Aorta (tissue), 5 donors: ENCODE measurements at regions not wholly inside any gene's neighbourhood (a gene's known extent, or its start where the extent isn't known, plus 50 kb on each side); places are given as distances from the start of the nearest gene placed in this dataset.
A peak's percentile ranks its signal among the peaks of the same experiment; 100 is the strongest.

Experiments used
- ATAC-seq: fragments of 200-7000 bp; cut with Tn5 transposase; one replicate; pipeline ENCODE4 v1.9.1; 2022; ENCODE audit warnings: moderate library complexity; ENCODE audit not compliant: low FRiP score
- DNase-seq, 2 donors: peaks; one replicate each; pipeline ENCODE4 v3.0.0-alpha.2; 2020
- H3K27ac ChIP-seq, 2 donors: one replicate each; pipeline ENCODE4 v1.5.1; 2013; ENCODE audit warnings: low read length in 2 of 2, mild to moderate bottlenecking in 2 of 2, moderate library complexity in 2 of 2, control low read depth in 1 of 2, inconsistent platforms in 1 of 2, low read depth in 1 of 2
- H3K27me3 ChIP-seq, 2 donors: one replicate each; pipeline ENCODE4 v1.6.1; 2013; ENCODE audit warnings: control low read depth in 1 of 2, low read length in 1 of 2, mild to moderate bottlenecking in 1 of 2, moderate library complexity in 1 of 2; ENCODE audit not compliant: insufficient read depth in 2 of 2, control insufficient read depth in 1 of 2
- H3K36me3 ChIP-seq, 2 donors: one replicate each; pipeline ENCODE4 v1.6.1; 2013; ENCODE audit warnings: control low read depth in 1 of 2, low read length in 1 of 2, mild to moderate bottlenecking in 1 of 2; ENCODE audit not compliant: insufficient read depth in 2 of 2, control insufficient read depth in 1 of 2
- H3K4me1 ChIP-seq, 2 donors: one replicate each; pipeline ENCODE4 v1.6.1; 2013; ENCODE audit warnings: low read length in 2 of 2, control low read depth in 1 of 2, mild to moderate bottlenecking in 1 of 2, moderate library complexity in 1 of 2; ENCODE audit not compliant: insufficient read depth in 2 of 2, control insufficient read depth in 1 of 2
- H3K4me3 ChIP-seq, 2 donors: one replicate each; pipeline ENCODE4 v1.5.1; 2013; ENCODE audit warnings: low read length in 2 of 2, control low read depth in 1 of 2, mild to moderate bottlenecking in 1 of 2
- H3K9me3 ChIP-seq: one replicate; pipeline ENCODE4 v1.6.1; 2013; ENCODE audit warnings: mild to moderate bottlenecking, low read length; ENCODE audit not compliant: control insufficient read depth
- WGBS, 2 donors: extraction: QIAGEN DNeasy Blood & Tissue Kit; methylation state at CpG; one replicate each; pipeline ENCODE4 v1.1.7; 2013; 5-methylcytosine and 5-hydroxymethylcytosine counted together
- intact Hi-C, 2 donors: fragments of 100-400 bp; cut with DNase I; formaldehyde crosslinking; loops; one replicate each; pipeline versions ENCODE4 v1.14.2 to v1.15.0; 2022
- donor health status: healthy with polysubstance abuse.
- donor health status: Bipolar disorder and iron deficiency.
- donor health status: DM: no; HTN: no; CAD: no.
- donor health status: DM: no; HTN: no; CAD: no.
- donor health status: DM: yes; HTN: yes; CAD: no.

DNA sequence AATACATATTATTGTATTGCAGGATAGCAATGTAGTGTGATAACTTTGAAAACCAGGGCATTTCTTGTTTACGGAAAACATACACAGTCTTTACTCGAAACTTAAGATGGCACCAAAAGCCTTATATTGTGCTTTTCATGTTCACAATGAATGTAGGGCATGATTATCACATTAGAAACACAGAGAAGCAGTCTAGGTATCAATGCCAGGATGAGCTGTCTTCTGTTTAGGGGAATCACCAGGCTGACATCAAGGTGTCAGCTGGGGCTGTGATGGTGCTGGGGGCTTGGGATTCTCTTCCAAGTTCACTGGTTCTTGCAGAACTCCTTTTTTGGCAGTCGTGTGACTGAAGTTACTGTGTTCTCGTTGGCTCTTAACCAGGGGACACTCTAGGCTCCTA lies 1067.3 kb downstream of the FLRT2 start:
- no peak for ATAC-seq
- no peak overlapping the region for H3K27ac ChIP-seq
- no peaks in the 10 kb centered on the region for H3K4me1 ChIP-seq
- WGBS, 2 donors: 85 to 90% methylated on average over 4 of the region's 4 CpGs
- DNase-seq: peak in 1 of 2 donors; percentile 21
- H3K9me3 ChIP-seq: no peaks in the 10 kb centered on the region
- intact Hi-C loops: no loop called here
- H3K27me3 ChIP-seq: no peaks in the 10 kb centered on the region
- H3K36me3 ChIP-seq: no peaks in the 10 kb centered on the region
- no peak overlapping the region for H3K4me3 ChIP-seq

DNA sequence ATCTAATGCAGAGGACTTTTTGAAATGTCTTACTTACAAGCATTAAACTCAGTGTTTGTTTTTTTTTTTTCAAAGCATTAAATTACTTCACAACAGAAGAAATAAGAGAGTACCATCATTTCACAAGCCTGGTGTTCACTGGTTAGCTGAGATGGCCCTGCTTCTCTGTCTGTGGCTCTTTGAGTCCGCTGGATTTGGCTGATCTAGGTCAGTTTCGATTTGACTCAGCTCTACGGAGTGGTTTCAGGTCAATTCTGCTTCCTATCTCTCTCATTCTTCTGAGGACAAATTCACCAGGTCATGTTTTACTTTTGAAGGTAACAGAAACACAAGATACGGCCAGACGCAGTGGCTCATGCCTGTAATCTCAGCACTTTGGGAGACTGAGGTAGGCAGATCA lies 1066.1 kb downstream of the FLRT2 start:
- DNase-seq (no peak), ATAC-seq (peak; percentile 41)
- Histone ChIP-seq H3K27ac (no peak overlapping the region), H3K4me3 (no peak overlapping the region), H3K4me1 (no peaks in the 10 kb centered on the region), H3K36me3 (no peaks in the 10 kb centered on the region), H3K9me3 (no peaks in the 10 kb centered on the region), H3K27me3 (no peaks in the 10 kb centered on the region)
- 95 to 96% methylated on average over 5 of the region's 5 CpGs for WGBS, 2 donors
- intact Hi-C loops: no loop called here

DNA sequence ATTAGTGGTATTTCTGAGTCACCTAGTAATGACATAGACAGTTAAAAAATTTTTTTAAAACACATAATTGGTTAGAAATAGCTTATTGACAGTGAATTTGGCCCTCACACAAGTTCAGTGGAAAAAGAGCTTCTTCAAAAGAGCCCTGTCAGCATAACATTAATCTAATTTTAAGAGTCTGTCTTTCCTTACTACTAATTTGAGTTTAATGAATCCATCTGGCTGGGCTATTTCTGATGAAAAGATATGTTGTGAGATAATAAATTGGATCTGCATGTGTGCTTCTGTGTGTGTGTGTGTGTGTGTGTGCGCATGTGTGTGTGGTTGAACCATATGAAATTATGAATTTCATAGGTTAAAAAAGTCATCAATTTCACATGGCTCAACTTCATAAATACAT lies 1045.2 kb downstream of the FLRT2 start:
- Histone ChIP-seq H3K4me3 (no peak overlapping the region), H3K27me3 (no peaks in the 10 kb centered on the region), H3K4me1 (no peaks in the 10 kb centered on the region), H3K27ac (no peak overlapping the region), H3K36me3 (no peaks in the 10 kb centered on the region), H3K9me3 (peaks cover 7% of the 10 kb centered on the region)
- 95 to 100% methylated on average over 1 of the region's 1 CpG for WGBS, 2 donors
- DNase-seq: no peak
- intact Hi-C loops: no loop called here
- ATAC-seq: no peak

DNA sequence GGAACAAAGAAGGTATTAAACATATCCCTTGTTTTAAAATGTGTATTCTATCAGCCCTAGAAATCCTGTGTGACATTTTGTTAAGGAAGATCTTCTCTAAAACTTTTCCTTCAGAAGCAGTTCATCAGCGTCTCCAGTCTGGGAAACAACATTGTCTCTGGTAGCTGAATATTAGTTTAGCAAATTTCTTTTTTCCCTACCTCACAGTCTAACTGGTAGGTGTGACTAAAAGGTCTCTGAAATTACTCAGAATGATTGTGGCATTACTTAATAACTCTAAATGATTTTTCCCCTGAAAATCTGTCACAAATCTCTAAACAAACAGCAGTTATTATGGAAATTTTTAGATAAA lies 1044.8 kb downstream of the FLRT2 start:
- 53 to 60% methylated on average over 1 of the region's 1 CpG for WGBS, 2 donors
- intact Hi-C loops: no loop called here

DNA sequence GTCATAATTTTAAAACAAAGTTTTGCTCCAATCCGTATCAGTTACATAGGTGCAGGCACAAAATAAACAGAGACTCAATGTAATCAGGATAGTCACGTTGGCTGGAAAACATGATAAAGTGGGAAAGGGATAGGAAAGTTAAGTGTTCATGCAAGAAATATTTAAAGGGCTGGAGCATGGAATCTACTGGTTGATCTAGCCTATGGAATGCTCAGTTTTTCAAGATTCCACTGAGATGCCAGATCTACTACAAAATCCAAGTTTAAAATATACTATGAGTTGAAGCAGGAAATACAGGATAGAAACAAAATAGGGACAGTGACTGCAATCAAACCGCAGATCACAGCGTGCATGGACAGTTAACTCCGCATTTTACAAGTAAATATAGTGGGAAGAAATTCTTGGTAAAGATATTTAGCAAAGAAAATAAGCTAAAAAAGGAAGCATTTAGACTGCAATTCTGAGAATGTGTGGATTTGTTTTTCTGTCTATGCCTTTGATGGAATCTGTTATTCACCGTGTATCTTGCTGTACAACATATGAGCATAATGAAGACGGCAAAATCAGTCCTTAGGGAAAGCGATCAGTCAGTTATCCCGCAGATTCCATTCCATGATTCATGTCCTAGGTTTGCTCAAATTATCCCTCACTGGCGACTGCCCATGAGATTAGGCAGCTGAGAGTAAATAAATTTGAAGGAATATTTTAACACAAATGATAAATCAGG lies 1044.3 kb downstream of the FLRT2 start:
- H3K27ac ChIP-seq: no peak overlapping the region
- H3K27me3 ChIP-seq: no peaks in the 10 kb centered on the region
- H3K36me3 ChIP-seq: no peaks in the 10 kb centered on the region
- no peak overlapping the region for H3K4me3 ChIP-seq
- peaks cover 7% of the 10 kb centered on the region for H3K9me3 ChIP-seq
- H3K4me1 ChIP-seq: no peaks in the 10 kb centered on the region
- WGBS, 2 donors: 15 to 24% methylated on average over 10 of the region's 10 CpGs
- intact Hi-C loops: no loop called here
- no peak for DNase-seq
- ATAC-seq: no peak

More for the DNA sequence above, 1044.8 kb downstream of the FLRT2 start:
- H3K4me1 ChIP-seq: no peaks in the 10 kb centered on the region
- H3K4me3 ChIP-seq: no peak overlapping the region
- H3K27ac ChIP-seq: no peak overlapping the region
- peaks cover 9% of the 10 kb centered on the region for H3K9me3 ChIP-seq
- H3K27me3 ChIP-seq: no peaks in the 10 kb centered on the region
- no peak for ATAC-seq
- DNase-seq: no peak
- no peaks in the 10 kb centered on the region for H3K36me3 ChIP-seq

DNA sequence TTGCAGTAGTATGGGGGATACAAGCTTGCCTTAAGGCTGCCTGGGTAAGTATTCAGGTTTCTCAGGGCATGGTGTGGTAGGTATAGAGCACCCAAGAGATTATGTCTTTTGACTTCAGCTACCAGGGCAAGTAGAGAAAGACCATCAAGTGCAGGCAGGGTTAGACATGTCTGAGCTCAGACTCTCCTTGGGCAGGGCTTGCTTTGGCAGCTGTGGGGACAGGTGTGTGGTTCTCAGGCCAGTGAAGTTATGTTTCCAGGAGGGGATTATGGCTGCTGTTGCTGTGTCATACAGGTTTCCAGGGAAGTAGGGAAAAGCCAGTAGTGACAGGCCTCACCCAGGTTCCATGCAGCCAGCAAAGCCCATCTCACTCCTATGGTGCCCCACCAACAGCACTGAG lies 1040.4 kb downstream of the FLRT2 start:
- H3K36me3 ChIP-seq: no peaks in the 10 kb centered on the region
- peaks cover 7% of the 10 kb centered on the region for H3K9me3 ChIP-seq
- H3K4me1 ChIP-seq: no peaks in the 10 kb centered on the region
- intact Hi-C loops: no loop called here
- DNase-seq: peak in 1 of 2 donors; percentile 19
- ATAC-seq: no peak
- H3K4me3 ChIP-seq: no peak overlapping the region
- no peaks in the 10 kb centered on the region for H3K27me3 ChIP-seq
- H3K27ac ChIP-seq: no peak overlapping the region

DNA sequence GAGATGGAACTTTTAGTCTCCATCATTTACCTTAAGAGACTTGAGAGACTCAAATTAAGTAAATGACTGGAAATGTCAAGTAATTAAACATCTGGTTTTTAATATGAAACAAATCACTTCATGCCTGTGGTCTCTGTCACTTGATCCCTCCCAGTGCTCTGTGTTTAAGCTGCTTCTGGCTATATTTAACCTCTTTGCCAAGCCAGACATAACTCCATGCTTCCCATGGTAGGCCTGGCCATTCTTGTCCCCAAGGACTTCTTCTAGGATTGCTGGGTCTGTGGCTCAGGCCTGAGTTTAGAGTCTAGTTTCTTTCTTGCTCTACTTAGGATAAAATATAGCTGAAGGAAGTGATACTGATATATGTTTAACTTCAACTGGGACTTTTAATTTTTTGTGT lies 1013.6 kb downstream of the FLRT2 start:
- H3K36me3 ChIP-seq: no peaks in the 10 kb centered on the region
- no peak overlapping the region for H3K27ac ChIP-seq
- H3K4me3 ChIP-seq: no peak overlapping the region
- DNase-seq (no peak), ATAC-seq (no peak)
- intact Hi-C loops: no loop called here
- no peaks in the 10 kb centered on the region for H3K4me1 ChIP-seq
- no peaks in the 10 kb centered on the region for H3K9me3 ChIP-seq
- H3K27me3 ChIP-seq: no peaks in the 10 kb centered on the region

DNA sequence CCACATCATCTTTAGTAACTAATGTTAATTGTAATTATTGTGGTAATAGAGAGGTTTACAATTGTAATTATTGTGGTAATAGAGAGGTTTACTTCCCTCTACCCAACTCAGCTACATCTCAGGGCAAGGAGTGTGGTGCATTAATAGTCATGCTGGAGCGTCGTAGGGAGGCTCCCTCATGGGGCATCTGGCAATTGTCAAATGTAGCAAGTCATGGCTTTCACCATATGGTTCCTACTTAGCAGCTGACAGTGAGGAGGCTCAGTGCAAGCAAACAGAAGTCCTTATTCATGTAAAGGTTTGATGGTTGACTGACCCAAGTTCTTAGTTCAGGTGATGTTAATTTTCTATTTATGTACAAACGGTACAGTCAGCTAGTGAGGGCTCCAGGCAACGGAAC lies 1012.0 kb downstream of the FLRT2 start:
- WGBS, 2 donors: 85 to 87% methylated on average over 4 of the region's 4 CpGs
- Histone ChIP-seq H3K36me3 (no peaks in the 10 kb centered on the region), H3K27ac (no peak overlapping the region), H3K4me3 (no peak overlapping the region), H3K4me1 (no peaks in the 10 kb centered on the region), H3K27me3 (no peaks in the 10 kb centered on the region), H3K9me3 (no peaks in the 10 kb centered on the region)
- intact Hi-C loops: no loop called here
- ATAC-seq: no peak
- no peak for DNase-seq

DNA sequence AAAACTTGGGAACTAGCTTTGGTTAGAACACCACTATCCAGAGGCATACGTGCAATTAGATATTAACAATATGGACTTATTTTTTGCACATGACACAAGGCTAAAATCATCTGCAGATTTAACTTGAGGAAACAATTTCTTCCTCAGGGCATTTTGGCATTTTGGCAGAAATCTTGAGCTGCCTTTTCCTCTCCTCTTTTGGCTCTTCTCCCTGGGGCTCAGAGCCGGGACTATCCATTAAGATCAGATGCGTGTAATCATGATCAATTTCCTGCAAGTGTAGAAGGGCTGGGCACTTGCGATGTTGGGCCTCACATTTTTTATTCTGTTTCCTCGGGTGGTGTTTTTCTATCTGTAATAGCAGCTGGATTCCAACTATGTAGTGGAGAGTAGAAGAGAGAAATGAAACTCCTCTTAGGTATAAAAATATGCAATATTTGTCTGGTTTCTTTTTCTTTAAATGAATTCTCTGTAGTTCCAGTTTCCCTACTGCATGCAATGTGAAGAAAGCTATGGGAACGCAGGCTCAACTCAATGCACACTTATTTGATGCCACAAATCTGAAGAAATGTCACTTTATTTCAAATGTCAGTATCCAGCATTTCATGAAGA lies 1010.8 kb downstream of the FLRT2 start:
- WGBS, 2 donors: 30 to 39% methylated on average over 6 of the region's 6 CpGs
- intact Hi-C loops: no loop called here
- Histone ChIP-seq H3K27ac (no peak overlapping the region), H3K4me3 (no peak overlapping the region), H3K4me1 (no peaks in the 10 kb centered on the region), H3K36me3 (no peaks in the 10 kb centered on the region), H3K9me3 (no peaks in the 10 kb centered on the region), H3K27me3 (no peaks in the 10 kb centered on the region)
- no peak for DNase-seq
- no peak for ATAC-seq
